IMR-90 (cell line): ENCODE measurements at regions not wholly inside any gene's neighbourhood (a gene's known extent, or its start where the extent isn't known, plus 50 kb on each side); places are given as distances from the start of the nearest gene placed in this dataset.

ENCODE experiments used
- ATAC-seq: fragments of 200-7000 bp; cut with Tn5 transposase; 2 replicates; pipeline ENCODE4 v1.9.1; 2020; ENCODE audit warnings: low read depth, mild to moderate bottlenecking, moderate library complexity
- BruUV-seq: library from RNA; stranded (reverse); fragments of 400-500 nt; replicated peaks from 2 replicates; lab custom pipeline; 2021; lab: Mats Ljungman, UMichigan
- CTCF ChIA-PET: fragments of 300-600 bp; formaldehyde crosslinking; extraction: SDS; loops from one replicate; lab custom pipeline; 2021; ENCODE audit warnings: antibody characterized with exemption; lab: Yijun Ruan, JAX
- POLR2A ChIA-PET: fragments of 300-600 bp; sonication (Branson Sonifier 250); formaldehyde crosslinking; loops from one replicate; lab custom pipeline; 2022; ENCODE audit warnings: antibody characterized with exemption; ENCODE audit not compliant: unreplicated experiment; lab: Charles Lee
- DNase-seq: peaks from one replicate; pipeline ENCODE4 v3.0.0; 2013
- H2AFZ ChIP-seq: replicated peaks from 2 replicates; pipeline ENCODE3; 2013; ENCODE audit warnings: low read length, mild to moderate bottlenecking; ENCODE audit not compliant: poor library complexity
- H2AK5ac ChIP-seq: 2 replicates; pipeline ENCODE4 v1.6.1; 2013; ENCODE audit warnings: low read depth, low read length, inconsistent platforms
- H2AK9ac ChIP-seq: replicated peaks from 2 replicates; pipeline ENCODE3; 2013; ENCODE audit warnings: mild to moderate bottlenecking, low read depth, low read length, moderate library complexity; ENCODE audit not compliant: poor library complexity
- H2BK120ac ChIP-seq: 2 replicates; pipeline ENCODE4 v1.6.1; 2013; ENCODE audit warnings: low read depth, low read length, inconsistent platforms
- H2BK15ac ChIP-seq: 3 replicates; pipeline ENCODE4 v1.6.1; 2013; ENCODE audit warnings: low read depth, low read length, inconsistent platforms
- H2BK20ac ChIP-seq: 2 replicates; pipeline ENCODE4 v1.6.1; 2013; ENCODE audit warnings: low read depth, mild to moderate bottlenecking, inconsistent platforms, low read length, moderate library complexity
- H2BK5ac ChIP-seq: 2 replicates; pipeline ENCODE4 v1.6.1; 2013; ENCODE audit warnings: mild to moderate bottlenecking, low read depth, low read length, inconsistent platforms; ENCODE audit not compliant: poor library complexity, severe bottlenecking
- H3K14ac ChIP-seq: replicated peaks from 2 replicates; pipeline ENCODE4 v1.6.1; 2013; ENCODE audit warnings: low read depth, low read length, inconsistent platforms
- H3K18ac ChIP-seq: 2 replicates; pipeline ENCODE4 v1.6.1; 2013; ENCODE audit warnings: low read depth, low read length, control low read depth
- H3K23ac ChIP-seq: 2 replicates; pipeline ENCODE4 v1.6.1; 2013; ENCODE audit warnings: low read depth, low read length, inconsistent platforms
- H3K27ac ChIP-seq: 2 replicates; pipeline ENCODE4 v1.5.1; 2013; ENCODE audit warnings: mild to moderate bottlenecking, control low read depth, low read length; ENCODE audit not compliant: insufficient read depth
- H3K27me3 ChIP-seq: 2 replicates; pipeline ENCODE4 v1.6.1; 2013; ENCODE audit warnings: low read length; ENCODE audit not compliant: control insufficient read depth, insufficient read depth
- H3K36me3 ChIP-seq: 2 replicates; pipeline ENCODE4 v1.6.1; 2013; ENCODE audit warnings: low read length, mixed read lengths; ENCODE audit not compliant: control insufficient read depth, insufficient read depth
- H3K4ac ChIP-seq: 2 replicates; pipeline ENCODE4 v1.6.1; 2013; ENCODE audit warnings: low read depth, low read length, inconsistent platforms
- H3K4me1 ChIP-seq: 2 replicates; pipeline ENCODE4 v1.6.1; 2013; ENCODE audit warnings: low read length, mixed read lengths; ENCODE audit not compliant: control insufficient read depth, insufficient read depth
- H3K4me2 ChIP-seq: 2 replicates; pipeline ENCODE4 v1.6.1; 2013; ENCODE audit warnings: low read depth, mild to moderate bottlenecking, control low read depth, low read length, moderate library complexity
- H3K4me3 ChIP-seq: 2 replicates; pipeline ENCODE4 v1.5.1; 2013; ENCODE audit warnings: low read depth, mild to moderate bottlenecking, control low read depth, low read length, moderate library complexity; ENCODE audit not compliant: insufficient read depth
- H3K56ac ChIP-seq: 2 replicates; pipeline ENCODE4 v1.6.1; 2013; ENCODE audit warnings: low read length, inconsistent platforms; ENCODE audit not compliant: insufficient read depth; ENCODE audit errors: extremely low read depth
- H3K79me1 ChIP-seq, 2 experiments: 2 replicates each; pipeline ENCODE4 v1.6.1; 2013; ENCODE audit warnings: low read length in 2 of 2, inconsistent platforms in 1 of 2, low read depth in 1 of 2
- H3K9ac ChIP-seq: 2 replicates; pipeline ENCODE4 v1.6.1; 2013; ENCODE audit warnings: low read depth, low read length, control low read depth
- H3K9me1 ChIP-seq: 2 replicates; pipeline ENCODE4 v1.6.1; 2013; ENCODE audit warnings: low read length, inconsistent platforms; ENCODE audit not compliant: insufficient read depth
- H3K9me3 ChIP-seq: 2 replicates; pipeline ENCODE4 v1.6.1; 2013; ENCODE audit warnings: low read length; ENCODE audit not compliant: control insufficient read depth, insufficient read depth
- H4K20me1 ChIP-seq: 2 replicates; pipeline ENCODE4 v1.6.1; 2013; ENCODE audit warnings: low read length, inconsistent platforms; ENCODE audit not compliant: insufficient read depth
- H4K5ac ChIP-seq: 2 replicates; pipeline ENCODE4 v1.6.1; 2013; ENCODE audit warnings: mild to moderate bottlenecking, low read depth, low read length, control low read depth
- H4K8ac ChIP-seq, 2 experiments: 2 replicates each; pipeline ENCODE4 v1.6.1; 2013; ENCODE audit warnings: low read depth in 2 of 2, low read length in 2 of 2, control low read depth in 1 of 2, inconsistent platforms in 1 of 2
- H4K91ac ChIP-seq: 2 replicates; pipeline ENCODE4 v1.6.1; 2013; ENCODE audit warnings: low read depth, low read length, inconsistent platforms; ENCODE audit not compliant: insufficient read depth
- CEBPB ChIP-seq: IDR thresholded peaks from 2 replicates; pipeline ENCODE4 v1.6.1; 2012; ENCODE audit warnings: low read depth, low read length, improper control_type of control experiment
- CHD1 ChIP-seq: IDR thresholded peaks from 2 replicates; pipeline ENCODE4 v1.6.1; 2012; ENCODE audit warnings: low read depth, low read length, improper control_type of control experiment
- CTCF ChIP-seq: conservative IDR thresholded peaks from 2 replicates; pipeline ENCODE4 v1.5.1; 2012; ENCODE audit warnings: mild to moderate bottlenecking, low read depth, low read length, improper control_type of control experiment
- ELK1 ChIP-seq: fragments of 150-350 bp; IDR thresholded peaks from 2 replicates; pipeline ENCODE4 v1.6.1; 2016; ENCODE audit warnings: low read depth, mild to moderate bottlenecking, low read length, moderate library complexity, borderline replicate concordance
- FOS ChIP-seq: fragments of 150-350 bp; IDR thresholded peaks from 2 replicates; pipeline ENCODE4 v1.6.1; 2016; ENCODE audit warnings: low read depth, low read length
- MAFK ChIP-seq: IDR thresholded peaks from 2 replicates; pipeline ENCODE4 v1.6.1; 2012; ENCODE audit warnings: low read depth, low read length, improper control_type of control experiment
- MAZ ChIP-seq: IDR thresholded peaks from 2 replicates; pipeline ENCODE4 v1.6.1; 2012; ENCODE audit warnings: low read depth, mild to moderate bottlenecking, low read length, improper control_type of control experiment, moderate library complexity, borderline replicate concordance
- MXI1 ChIP-seq: IDR thresholded peaks from 2 replicates; pipeline ENCODE4 v1.6.1; 2012; ENCODE audit warnings: low read depth, mild to moderate bottlenecking, low read length, moderate library complexity, borderline replicate concordance
- NFE2L2 ChIP-seq: fragments of 150-350 bp; IDR thresholded peaks from 2 replicates; pipeline ENCODE4 v1.6.1; 2016; ENCODE audit warnings: low read depth, mild to moderate bottlenecking, low read length
- POLR2A ChIP-seq: IDR thresholded peaks from 2 replicates; pipeline ENCODE4 v1.6.1; 2012; ENCODE audit warnings: mild to moderate bottlenecking, low read depth, low read length
- RAD21 ChIP-seq: IDR thresholded peaks from 2 replicates; pipeline ENCODE4 v1.6.1; 2012; ENCODE audit warnings: low read length, improper control_type of control experiment
- RCOR1 ChIP-seq: IDR thresholded peaks from 2 replicates; pipeline ENCODE4 v1.6.1; 2012; ENCODE audit warnings: mild to moderate bottlenecking, low read length, improper control_type of control experiment; ENCODE audit not compliant: insufficient replicate concordance
- RFX5 ChIP-seq: IDR thresholded peaks from 2 replicates; pipeline ENCODE4 v1.8.0; 2012; ENCODE audit warnings: low read depth, mild to moderate bottlenecking, low read length, moderate library complexity
- SMC3 ChIP-seq: fragments of 150-350 bp; IDR thresholded peaks from 2 replicates; pipeline ENCODE4 v1.6.1; 2016; ENCODE audit warnings: low read depth, mild to moderate bottlenecking, antibody characterized with exemption, low read length, moderate library complexity
- WGBS, 2 experiments: methylation state at CpG; one replicate each; pipeline versions ENCODE4 v1.1.5 to v1.1.7; 2013; ENCODE audit warnings: missing lambda C conversion rate in 2 of 2; ENCODE audit not compliant: insufficient read length in 1 of 2; ENCODE audit errors: extremely low coverage in 2 of 2; 5-methylcytosine and 5-hydroxymethylcytosine counted together
- dilution Hi-C: fragments of 300-500 bp; cut with HindIII; formaldehyde crosslinking; loops from one replicate; pipeline ENCODE4 v1.14.3; 2018; ENCODE audit warnings: low sequenced_read_pairs; ENCODE audit not compliant: unreplicated experiment
- in situ Hi-C: fragments of 300-500 bp; cut with MboI; formaldehyde crosslinking; loops from 3 replicates; pipeline ENCODE4 v1.14.3; 2019; ENCODE audit warnings: low sequenced_read_pairs, inconsistent platforms, mixed read lengths
- intact Hi-C: fragments of 100-400 bp; cut with micrococcal nuclease; formaldehyde crosslinking; loops from 2 replicates; pipeline ENCODE4 v1.10.0; 2022
- TF ChIP-seq, protein P1 (sequence below): fragments of 150-350 bp; IDR thresholded peaks from 2 replicates; pipeline ENCODE4 v1.6.1; 2017; ENCODE audit warnings: mild to moderate bottlenecking, antibody characterized with exemption, low read length, low read depth

GRCh38 chr3:170734043-170734734 is 135.8 kb downstream of the RPL22L1 start:
- dilution Hi-C loops = no loop called here
- CTCF ChIA-PET = interaction anchor here (0.6 to 1.6 kb wide), 4 partner anchors 17 to 235 kb away, joined by 3 to 5 read pairs (median 3); no protein-coding TSS in a partner anchor
- TF ChIP-seq CHD1 (no peak), MXI1 (no peak), RCOR1 (no peak), ELK1 (no peak), POLR2A (no peak), MAZ (no peak), CEBPB (no peak), CTCF (no peak), NFE2L2 (no peak), MAFK (no peak), SMC3 (no peak), FOS (no peak), RFX5 (no peak), RAD21 (no peak)
- TF ChIP-seq, protein P1, sequence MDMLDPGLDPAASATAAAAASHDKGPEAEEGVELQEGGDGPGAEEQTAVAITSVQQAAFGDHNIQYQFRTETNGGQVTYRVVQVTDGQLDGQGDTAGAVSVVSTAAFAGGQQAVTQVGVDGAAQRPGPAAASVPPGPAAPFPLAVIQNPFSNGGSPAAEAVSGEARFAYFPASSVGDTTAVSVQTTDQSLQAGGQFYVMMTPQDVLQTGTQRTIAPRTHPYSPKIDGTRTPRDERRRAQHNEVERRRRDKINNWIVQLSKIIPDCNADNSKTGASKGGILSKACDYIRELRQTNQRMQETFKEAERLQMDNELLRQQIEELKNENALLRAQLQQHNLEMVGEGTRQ = no peak

More at GRCh38 chr3:170734043-170734734, 135.8 kb downstream of the RPL22L1 start:
- peak overlapping the region; percentile 9; the same call in 1 of the 2 replicates for H3K9ac ChIP-seq
- peak overlapping the region; percentile 59 for H2AK9ac ChIP-seq
- peak overlapping the region; percentile 75 for H2AFZ ChIP-seq
- POLR2A ChIA-PET = no interaction called here
- peak overlapping the region; percentile 89 for H3K4ac ChIP-seq
- no peaks in the 10 kb centered on the region for H4K20me1 ChIP-seq
- H3K36me3 ChIP-seq = no peaks in the 10 kb centered on the region
- intact Hi-C loops (no loop called here), in situ Hi-C loops (no loop called here)
- H3K14ac ChIP-seq = peak overlapping the region; percentile 93
- peak overlapping the region; percentile 80 for H3K18ac ChIP-seq
- peak overlapping the region; percentile 93 for H2BK15ac ChIP-seq
- peak; percentile 46 for ATAC-seq
- H3K4me2 ChIP-seq = no peak overlapping the region; the same call in 1 of the 2 replicates
- H4K8ac ChIP-seq = peak overlapping the region; percentile 60 to 90; a peak in 3 of 4 replicates
- H3K23ac ChIP-seq = peak overlapping the region; percentile 77
- H4K5ac ChIP-seq = peak overlapping the region; percentile 78
- peaks cover 21% of the 10 kb centered on the region for H3K4me1 ChIP-seq
- H3K79me1 ChIP-seq = peaks cover 0 to 4% of the 10 kb centered on the region in 2 experiments; a peak in 1 of 4 replicates
- H2BK5ac ChIP-seq = peak overlapping the region; percentile 74
- no peaks in the 10 kb centered on the region for H3K27me3 ChIP-seq
- no peaks in the 10 kb centered on the region for H3K9me3 ChIP-seq
- peak overlapping the region; percentile 97 for H2BK20ac ChIP-seq
- 35 to 100% methylated on average over 2 of the region's 7 CpGs for WGBS, 2 experiments
- no peak for DNase-seq
- H3K27ac ChIP-seq = peak overlapping the region; percentile 44
- H4K91ac ChIP-seq = peak overlapping the region; percentile 81
- no peak overlapping the region for H3K4me3 ChIP-seq
- peaks cover 10% of the 10 kb centered on the region for H3K9me1 ChIP-seq
- peak overlapping the region; percentile 97 for H2BK120ac ChIP-seq
- no TSS peak for BruUV-seq
- peak overlapping the region; percentile 89 for H2AK5ac ChIP-seq
- peak overlapping the region; percentile 56 for H3K56ac ChIP-seq
